Endothelial cell of umbilical vein (primary cell): ENCODE measurements at regions not wholly inside any gene's neighbourhood (a gene's known extent, or its start where the extent isn't known, plus 50 kb on each side); places are given as distances from the start of the nearest gene placed in this dataset.

Experiments used
- BruUV-seq: library from RNA; stranded (reverse); fragments of 400-500 nt; replicated peaks from 2 replicates; lab custom pipeline; 2021; lab: Mats Ljungman, UMichigan
- CTCF ChIA-PET: fragments of 300-600, 350-600 bp; sonication (Branson Sonifier 250); formaldehyde crosslinking; loops from one replicate; lab custom pipeline; 2021; ENCODE audit warnings: antibody characterized with exemption, inconsistent platforms; lab: Charles Lee
- POLR2A ChIA-PET: fragments of 300-600, 350-600 bp; sonication (Branson Sonifier 250); formaldehyde crosslinking; loops from one replicate; lab custom pipeline; 2021; ENCODE audit warnings: antibody characterized with exemption, inconsistent platforms; lab: Charles Lee
- DNase-seq: peaks from one replicate; pipeline ENCODE4 v3.0.0-alpha.2; 2011; ENCODE audit warnings: low read depth, low spot score
- FAIRE-seq: peaks from 2 replicates; lab custom pipeline; 2011; peaks lifted over from hg19 to GRCh38; lab: Jason Lieb, UNC
- H2AFZ ChIP-seq: 2 replicates; pipeline ENCODE4 v1.6.0; 2012; ENCODE audit warnings: low read depth, low read length, control low read depth, inconsistent platforms
- H3K27ac ChIP-seq: 2 replicates; pipeline ENCODE4 v1.5.1; 2011; ENCODE audit warnings: low read depth, mild to moderate bottlenecking, control low read depth, low read length, moderate library complexity; ENCODE audit not compliant: insufficient read depth
- H3K27me3 ChIP-seq, 2 experiments: 2 replicates each; pipeline versions ENCODE4 v1.6.0 to v1.6.1; 2011; ENCODE audit warnings: low read length in 2 of 2, mixed read lengths in 1 of 2; ENCODE audit not compliant: control insufficient read depth in 2 of 2, insufficient read depth in 2 of 2
- H3K36me3 ChIP-seq, 2 experiments: 2 replicates in 1 of 2; 3 replicates in 1 of 2; pipeline ENCODE4 v1.5.1; 2011; ENCODE audit warnings: low read length in 2 of 2, mild to moderate bottlenecking in 1 of 2, moderate library complexity in 1 of 2; ENCODE audit not compliant: control insufficient read depth in 2 of 2, insufficient read depth in 2 of 2; ENCODE audit errors: extremely low read depth in 1 of 2
- H3K4me1 ChIP-seq: 3 replicates; pipeline ENCODE4 v1.5.1; 2011; ENCODE audit warnings: mild to moderate bottlenecking, low read length; ENCODE audit not compliant: control insufficient read depth, insufficient read depth; ENCODE audit errors: extremely low read depth
- H3K4me2 ChIP-seq: 2 replicates; pipeline ENCODE4 v1.6.1; 2011; ENCODE audit warnings: low read length, control low read depth, mixed read lengths; ENCODE audit not compliant: insufficient read depth
- H3K4me3 ChIP-seq, 3 experiments: fragments of 200-600 bp in 1 of 3; sonication (generic), shearing (Covaris generic) in 1 of 3; replicated peaks in 1 of 3; 2 replicates each; pipeline ENCODE4 v1.5.1; 2011 to 2016; ENCODE audit warnings: control low read depth in 3 of 3, low read length in 3 of 3, mild to moderate bottlenecking in 2 of 3, inconsistent platforms in 1 of 3, low read depth in 1 of 3, moderate library complexity in 1 of 3; ENCODE audit not compliant: insufficient read depth in 1 of 3
- H3K79me2 ChIP-seq: 2 replicates; pipeline ENCODE4 v1.6.0; 2012; ENCODE audit warnings: low read length, inconsistent platforms; ENCODE audit not compliant: control insufficient read depth, insufficient read depth
- H3K9ac ChIP-seq: replicated peaks from 2 replicates; pipeline ENCODE3; 2011; ENCODE audit warnings: low read length, control low read depth; ENCODE audit not compliant: insufficient read depth; ENCODE audit errors: extremely low read depth
- H3K9me1 ChIP-seq: replicated peaks from 3 replicates; pipeline ENCODE4 v1.6.0; 2011; ENCODE audit warnings: mild to moderate bottlenecking, low read length; ENCODE audit not compliant: control insufficient read depth, insufficient read depth; ENCODE audit errors: extremely low read depth
- H3K9me3 ChIP-seq: replicated peaks from 2 replicates; pipeline ENCODE4 v1.5.1; 2012; ENCODE audit warnings: low read length, inconsistent platforms; ENCODE audit not compliant: control insufficient read depth, insufficient read depth
- H4K20me1 ChIP-seq: replicated peaks from 2 replicates; pipeline ENCODE3; 2011; ENCODE audit warnings: mild to moderate bottlenecking, low read length; ENCODE audit not compliant: control insufficient read depth, insufficient read depth; ENCODE audit errors: extremely low read depth
- CTCF ChIP-seq, 2 donors: IDR thresholded peaks; 1 replicate in 1 of 2; 2 replicates in 1 of 2; pipeline ENCODE4 v1.5.1; 2011; ENCODE audit warnings: low read length in 2 of 2, mild to moderate bottlenecking in 2 of 2, moderate library complexity in 2 of 2, control low read depth in 1 of 2, inconsistent platforms in 1 of 2, low read depth in 1 of 2; ENCODE audit not compliant: insufficient read depth in 1 of 2; ENCODE audit errors: extremely low read depth in 1 of 2
- EZH2 ChIP-seq: IDR thresholded peaks from 2 replicates; pipeline ENCODE4 v1.6.1; 2012; ENCODE audit warnings: borderline replicate concordance, low read depth, mild to moderate bottlenecking, moderate library complexity, low read length, inconsistent platforms; ENCODE audit not compliant: severe bottlenecking
- FOS ChIP-seq: IDR thresholded peaks from 2 replicates; pipeline ENCODE4 v1.6.1; 2011; ENCODE audit warnings: mild to moderate bottlenecking, low read length, moderate library complexity, borderline replicate concordance; ENCODE audit not compliant: insufficient read depth
- GATA2 ChIP-seq: IDR thresholded peaks from 2 replicates; pipeline ENCODE4 v1.7.0; 2011; ENCODE audit warnings: low read depth, mild to moderate bottlenecking, moderate library complexity, mixed read lengths, low read length; ENCODE audit not compliant: insufficient read length, insufficient read depth
- JUN ChIP-seq: IDR thresholded peaks from 2 replicates; pipeline ENCODE4 v1.6.1; 2011; ENCODE audit warnings: borderline replicate concordance, low read depth; ENCODE audit not compliant: insufficient read length, insufficient read depth
- MAX ChIP-seq: IDR thresholded peaks from 2 replicates; pipeline ENCODE4 v1.6.1; 2011; ENCODE audit not compliant: insufficient read depth, insufficient read length
- POLR2A ChIP-seq: IDR thresholded peaks from 2 replicates; pipeline ENCODE4 v1.6.1; 2012; ENCODE audit warnings: low read depth, mild to moderate bottlenecking, control low read depth, low read length
- POLR2AphosphoS5 ChIP-seq: IDR thresholded peaks from 2 replicates; pipeline ENCODE4 v1.6.1; 2012; ENCODE audit warnings: low read depth, mild to moderate bottlenecking, control low read depth, low read length, moderate library complexity; ENCODE audit not compliant: insufficient read depth
- dilution Hi-C: fragments of 300-500 bp; cut with MboI; formaldehyde crosslinking; loops from one replicate; pipeline ENCODE4 v1.15.0; 2019; ENCODE audit warnings: low sequenced_read_pairs; ENCODE audit not compliant: extremely low pct_ligation_motif_present
- intact Hi-C: fragments of 100-400 bp; cut with micrococcal nuclease; formaldehyde crosslinking; loops from one replicate; pipeline ENCODE4 v1.10.0; 2022

- Histone ChIP-seq H3K79me2 (no peaks in the 10 kb centered on the region), H3K4me3 (no peak overlapping the region), H3K9ac (no peak overlapping the region), H3K4me1 (no peaks in the 10 kb centered on the region), H3K4me2 (no peak overlapping the region), H3K27me3 (no peaks in the 10 kb centered on the region), H3K9me1 (no peaks in the 10 kb centered on the region), H2AFZ (no peak overlapping the region), H4K20me1 (no peaks in the 10 kb centered on the region), H3K27ac (no peak overlapping the region), H3K9me3 (no peaks in the 10 kb centered on the region), H3K36me3 (no peaks in the 10 kb centered on the region)
- DNase-seq (no peak), FAIRE-seq (no peak)
- dilution Hi-C loops (no loop called here), intact Hi-C loops (no loop called here)
- ChIA-PET POLR2A (no interaction called here), CTCF (no interaction called here)
- no TSS peak for BruUV-seq
- TF ChIP-seq POLR2AphosphoS5: no peak
- no peak for TF ChIP-seq MAX
- no peak for TF ChIP-seq JUN
- TF ChIP-seq GATA2: no peak
- TF ChIP-seq POLR2A: no peak
- no peak for TF ChIP-seq CTCF (IDR thresholded peaks at IDR 0.05; ENCODE audit: extremely low read depth in 1 of 2, insufficient read depth in 1 of 2, low read depth in 1 of 2, low read length in 2 of 2)
- TF ChIP-seq FOS: no peak
- TF ChIP-seq EZH2: no peak
These were observed 606.3 kb upstream of the ITGA1 start for GRCh38 chr5:52181403-52181802.
